ENCODE measurements at regions not wholly inside any gene's neighbourhood (a gene's known extent, or its start where the extent isn't known, plus 50 kb on each side); places are given as distances from the start of the nearest gene placed in this dataset.

DNA sequence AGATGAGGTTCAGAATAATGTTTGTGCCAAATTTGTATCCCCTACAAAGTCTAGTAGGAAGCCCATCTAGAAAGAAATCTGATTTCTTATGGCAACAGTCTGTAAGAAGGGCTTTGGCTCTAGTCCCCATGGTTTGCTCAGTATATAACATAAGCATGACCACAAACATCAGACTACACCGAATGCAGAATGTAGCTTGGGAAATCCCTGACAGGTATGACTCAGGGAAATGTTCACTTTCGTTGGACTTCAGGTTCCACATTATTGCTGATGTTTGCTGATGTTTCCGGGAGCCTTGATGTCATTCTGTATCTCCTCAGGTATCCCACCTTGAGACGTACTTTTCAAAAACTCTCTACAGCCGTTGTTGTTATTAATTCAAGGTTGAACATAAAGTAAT, 304.4 kb upstream of the TGFBR2 start:
- no peak overlapping the region for H3K4me3 ChIP-seq (ENCODE audit: insufficient read depth, low read depth, low read length)
- no peak overlapping the region for H3K27ac ChIP-seq (ENCODE audit: insufficient read depth, low read depth, low read length, poor library complexity, severe bottlenecking)
- whole genome bisulfite sequencing, 2 experiments = 83 to 85% methylated on average over 4 to 5 of the region's 5 CpGs
- H3K36me3 ChIP-seq (ENCODE audit: control insufficient read depth, insufficient read depth, low read length) = no peaks in the 10 kb centered on the region
- H3K4me1 ChIP-seq (ENCODE audit: control insufficient read depth, insufficient read depth, low read length) = no peaks in the 10 kb centered on the region
- H3K9me3 ChIP-seq (ENCODE audit: control insufficient read depth, low read length) = peaks cover 3% of the 10 kb centered on the region
- no peaks in the 10 kb centered on the region for H3K27me3 ChIP-seq (ENCODE audit: control insufficient read depth, insufficient read depth, low read length, poor library complexity, severe bottlenecking)

DNA sequence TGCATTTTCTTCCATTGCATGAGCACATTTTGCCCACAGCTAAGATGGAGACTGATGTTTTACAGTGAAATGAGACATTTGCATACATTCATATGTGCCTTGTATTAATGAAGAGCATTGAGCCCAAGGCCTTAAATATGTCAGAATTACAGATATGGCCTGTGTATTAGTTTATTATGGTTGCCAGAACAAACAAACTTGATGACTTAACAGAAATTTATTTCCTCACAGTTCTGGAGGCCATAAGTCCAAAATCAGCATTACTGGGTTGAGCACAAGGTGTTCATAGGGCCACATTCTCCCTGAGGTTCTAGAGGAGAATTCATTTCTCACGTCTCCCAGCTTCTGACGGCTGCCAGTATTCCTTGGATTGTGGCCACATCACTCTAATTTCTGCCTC, 302.6 kb upstream of the TGFBR2 start:
- Histone ChIP-seq H3K9me3 (ENCODE audit: control insufficient read depth, low read length) (peaks cover 3% of the 10 kb centered on the region), H3K4me1 (ENCODE audit: control insufficient read depth, insufficient read depth, low read length) (no peaks in the 10 kb centered on the region), H3K27ac (ENCODE audit: insufficient read depth, low read depth, low read length, poor library complexity, severe bottlenecking) (no peak overlapping the region), H3K27me3 (ENCODE audit: control insufficient read depth, insufficient read depth, low read length, poor library complexity, severe bottlenecking) (no peaks in the 10 kb centered on the region), H3K4me3 (ENCODE audit: insufficient read depth, low read depth, low read length) (no peak overlapping the region), H3K36me3 (ENCODE audit: control insufficient read depth, insufficient read depth, low read length) (no peaks in the 10 kb centered on the region)
- 90 to 92% methylated on average over 2 of the region's 2 CpGs for WGBS, 2 experiments

DNA sequence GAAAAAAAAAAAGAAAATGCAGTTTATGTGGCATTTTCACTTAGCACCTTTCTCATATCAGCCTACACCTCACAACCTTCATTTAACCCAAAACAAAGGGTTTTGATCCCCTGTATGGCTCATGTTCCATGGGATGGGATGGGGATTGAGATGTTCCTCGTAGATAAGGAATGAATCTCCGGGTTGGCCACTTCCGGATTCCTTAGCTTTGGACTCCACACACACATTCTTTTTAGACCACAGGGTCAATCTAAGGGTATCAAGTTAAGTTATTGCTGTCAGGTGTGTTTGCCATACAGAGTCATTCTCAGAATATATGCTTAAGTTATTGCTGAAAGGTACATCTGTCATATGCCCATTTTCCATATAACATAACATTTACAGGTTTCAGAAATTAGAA, 301.4 kb upstream of the TGFBR2 start:
- Histone ChIP-seq H3K4me1 (ENCODE audit: control insufficient read depth, insufficient read depth, low read length) (no peaks in the 10 kb centered on the region), H3K27ac (ENCODE audit: insufficient read depth, low read depth, low read length, poor library complexity, severe bottlenecking) (no peak overlapping the region), H3K27me3 (ENCODE audit: control insufficient read depth, insufficient read depth, low read length, poor library complexity, severe bottlenecking) (no peaks in the 10 kb centered on the region), H3K36me3 (ENCODE audit: control insufficient read depth, insufficient read depth, low read length) (no peaks in the 10 kb centered on the region), H3K9me3 (ENCODE audit: control insufficient read depth, low read length) (peaks cover 3% of the 10 kb centered on the region), H3K4me3 (ENCODE audit: insufficient read depth, low read depth, low read length) (no peak overlapping the region)
- 95 to 100% methylated on average over 2 to 3 of the region's 3 CpGs for WGBS, 2 experiments

DNA sequence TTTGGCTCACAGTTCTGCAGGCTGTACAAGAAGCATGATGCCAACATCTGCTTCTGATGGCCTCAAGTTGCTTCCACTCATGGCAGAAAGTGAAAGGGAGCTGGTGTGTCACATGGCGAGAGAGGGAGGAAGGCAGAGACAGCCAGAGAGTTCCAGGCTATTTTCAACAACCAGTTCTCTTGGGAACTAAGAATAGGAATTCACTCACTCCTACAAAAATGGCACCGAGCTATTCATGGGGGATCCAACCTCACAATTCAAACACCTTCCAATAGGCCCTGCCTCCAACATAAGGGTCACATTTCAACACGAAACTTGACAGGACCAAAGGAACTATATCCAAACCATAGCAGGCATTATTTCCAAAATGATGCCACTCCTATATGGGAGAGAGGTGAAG, 299.5 kb upstream of the TGFBR2 start:
- 93 to 97% methylated on average over 3 of the region's 3 CpGs for WGBS, 2 experiments
- H3K36me3 ChIP-seq (ENCODE audit: control insufficient read depth, insufficient read depth, low read length) = no peaks in the 10 kb centered on the region
- no peaks in the 10 kb centered on the region for H3K4me1 ChIP-seq (ENCODE audit: control insufficient read depth, insufficient read depth, low read length)
- H3K27me3 ChIP-seq (ENCODE audit: control insufficient read depth, insufficient read depth, low read length, poor library complexity, severe bottlenecking) = no peaks in the 10 kb centered on the region
- peaks cover 3% of the 10 kb centered on the region for H3K9me3 ChIP-seq (ENCODE audit: control insufficient read depth, low read length)
- H3K4me3 ChIP-seq (ENCODE audit: insufficient read depth, low read depth, low read length) = no peak overlapping the region
- H3K27ac ChIP-seq (ENCODE audit: insufficient read depth, low read depth, low read length, poor library complexity, severe bottlenecking) = no peak overlapping the region

DNA sequence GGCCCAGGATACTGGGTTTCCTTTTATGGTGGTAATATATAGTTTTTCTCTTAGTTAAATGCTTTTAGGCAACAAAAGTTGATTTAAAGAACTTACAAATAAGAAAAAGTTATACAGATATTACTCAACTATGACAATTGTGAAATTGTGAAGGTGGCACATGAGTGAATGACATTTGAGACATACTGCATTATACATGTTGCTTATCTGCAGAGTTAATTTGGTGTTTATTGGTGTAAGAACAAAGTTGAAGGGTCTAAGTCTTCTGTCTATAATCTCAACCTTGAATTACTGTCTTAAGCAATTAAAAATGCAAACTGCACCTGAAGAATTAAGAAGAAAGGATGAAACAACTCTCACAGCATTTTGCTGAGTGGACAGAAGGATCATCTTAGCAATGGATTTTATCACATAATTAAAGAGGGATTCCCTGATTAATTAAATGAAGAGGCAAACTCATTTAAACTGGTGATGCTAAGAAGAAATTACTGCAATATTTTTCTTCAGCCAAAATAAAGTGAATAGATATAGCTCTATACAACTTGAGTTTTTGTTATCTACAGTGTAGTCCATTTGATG, 298.9 kb upstream of the TGFBR2 start:
- no peaks in the 10 kb centered on the region for H3K27me3 ChIP-seq (ENCODE audit: control insufficient read depth, insufficient read depth, low read length, poor library complexity, severe bottlenecking)
- H3K4me3 ChIP-seq (ENCODE audit: insufficient read depth, low read depth, low read length) = no peak overlapping the region
- H3K36me3 ChIP-seq (ENCODE audit: control insufficient read depth, insufficient read depth, low read length) = no peaks in the 10 kb centered on the region
- peaks cover 3% of the 10 kb centered on the region for H3K9me3 ChIP-seq (ENCODE audit: control insufficient read depth, low read length)
- no peak overlapping the region for H3K27ac ChIP-seq (ENCODE audit: insufficient read depth, low read depth, low read length, poor library complexity, severe bottlenecking)
- no peaks in the 10 kb centered on the region for H3K4me1 ChIP-seq (ENCODE audit: control insufficient read depth, insufficient read depth, low read length)

DNA sequence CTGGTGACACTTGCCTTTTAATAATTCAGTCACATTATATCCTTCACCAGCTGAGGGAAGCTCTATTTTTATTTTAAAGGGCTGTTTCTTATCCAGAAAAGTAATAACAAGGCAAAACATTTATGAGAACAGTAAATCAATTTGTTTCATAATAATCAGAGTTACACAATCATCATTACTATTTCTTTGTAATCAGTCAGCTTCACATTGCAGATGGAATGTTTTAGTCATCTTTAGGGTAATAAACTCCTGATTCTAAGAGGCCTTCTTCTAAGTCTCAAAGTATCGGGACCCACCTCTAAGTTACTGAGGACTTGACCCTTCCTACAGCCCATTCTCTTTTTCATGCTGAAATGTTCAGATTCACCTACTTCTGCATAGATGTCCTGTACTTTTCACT, 298.3 kb upstream of the TGFBR2 start:
- Histone ChIP-seq H3K9me3 (ENCODE audit: control insufficient read depth, low read length) (peaks cover 3% of the 10 kb centered on the region), H3K4me3 (ENCODE audit: insufficient read depth, low read depth, low read length) (no peak overlapping the region), H3K27ac (ENCODE audit: insufficient read depth, low read depth, low read length, poor library complexity, severe bottlenecking) (no peak overlapping the region), H3K27me3 (ENCODE audit: control insufficient read depth, insufficient read depth, low read length, poor library complexity, severe bottlenecking) (no peaks in the 10 kb centered on the region), H3K36me3 (ENCODE audit: control insufficient read depth, insufficient read depth, low read length) (no peaks in the 10 kb centered on the region), H3K4me1 (ENCODE audit: control insufficient read depth, insufficient read depth, low read length) (no peaks in the 10 kb centered on the region)
- WGBS, 2 experiments = 91 to 92% methylated on average over 1 of the region's 1 CpG

DNA sequence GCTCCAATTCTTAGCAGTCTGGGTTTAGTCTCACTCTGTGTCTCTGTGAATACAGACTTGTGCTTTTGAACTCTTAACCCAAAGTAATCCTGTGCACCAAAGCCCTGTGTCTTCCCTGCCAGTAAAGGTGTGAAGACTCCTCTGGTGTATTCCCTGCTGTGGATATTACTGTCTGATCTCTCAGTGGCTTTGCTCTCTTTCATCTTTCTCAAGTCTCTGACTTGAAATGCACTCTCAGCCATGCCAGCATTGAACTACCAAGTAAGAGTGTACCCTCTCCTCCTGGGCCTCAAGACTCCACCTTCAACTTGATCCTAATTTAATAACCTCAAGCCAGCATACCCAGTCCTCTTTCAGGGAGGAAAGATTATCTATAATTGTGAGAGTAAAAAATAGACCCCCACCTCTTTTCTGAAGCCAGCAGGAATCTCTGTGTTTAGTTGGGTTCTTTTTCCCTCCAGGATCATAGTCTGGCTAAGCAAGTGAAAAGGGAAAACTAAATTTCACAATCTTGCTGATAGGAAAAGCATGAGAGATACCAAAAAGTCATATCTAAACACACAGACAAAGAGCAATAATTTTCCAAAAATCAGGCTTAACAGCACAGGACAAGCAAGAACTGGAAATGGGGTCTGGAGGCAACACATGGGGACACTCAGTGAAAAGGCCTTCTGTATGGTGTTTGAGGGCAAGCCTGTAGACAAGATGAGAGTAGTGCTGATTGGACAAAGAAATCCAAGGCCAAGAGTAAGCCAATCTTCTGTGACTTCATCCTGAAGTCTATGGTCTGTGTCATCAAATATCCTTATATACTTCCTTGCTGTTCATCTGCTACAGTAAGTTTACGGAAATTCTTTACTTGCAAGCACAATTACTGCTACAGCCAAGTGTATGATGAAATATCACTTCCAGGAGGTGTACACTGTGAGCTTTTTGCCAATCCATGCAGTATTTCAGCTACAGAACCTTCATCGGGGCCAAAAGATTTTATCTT, 296.1 kb upstream of the TGFBR2 start:
- Histone ChIP-seq H3K27me3 (ENCODE audit: control insufficient read depth, insufficient read depth, low read length, poor library complexity, severe bottlenecking) (no peaks in the 10 kb centered on the region), H3K27ac (ENCODE audit: insufficient read depth, low read depth, low read length, poor library complexity, severe bottlenecking) (no peak overlapping the region), H3K36me3 (ENCODE audit: control insufficient read depth, insufficient read depth, low read length) (no peaks in the 10 kb centered on the region), H3K4me3 (ENCODE audit: insufficient read depth, low read depth, low read length) (no peak overlapping the region), H3K9me3 (ENCODE audit: control insufficient read depth, low read length) (no peaks in the 10 kb centered on the region), H3K4me1 (ENCODE audit: control insufficient read depth, insufficient read depth, low read length) (no peaks in the 10 kb centered on the region)
- 95% methylated on average over 2 of the region's 2 CpGs for WGBS, 2 experiments

DNA sequence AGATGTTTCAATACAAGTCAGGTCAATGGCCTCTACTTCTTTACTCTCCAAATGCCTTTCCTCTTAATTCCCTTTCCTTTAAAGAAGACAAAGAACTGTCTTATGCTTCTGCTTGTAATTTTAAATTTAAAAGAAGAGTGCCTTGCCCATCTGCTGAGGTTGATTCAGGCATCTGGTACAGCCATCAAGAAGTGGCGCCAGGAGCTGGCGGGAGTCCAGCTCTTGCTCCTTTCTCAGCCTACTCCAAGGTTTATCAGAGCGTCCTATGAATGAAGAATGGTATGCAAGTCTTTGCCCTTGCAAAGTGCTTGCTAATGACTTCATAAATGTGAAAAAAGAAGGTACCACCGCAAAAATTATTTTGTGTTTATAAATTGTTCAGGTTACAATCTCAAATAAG, 294.6 kb upstream of the TGFBR2 start:
- H3K4me1 ChIP-seq (ENCODE audit: control insufficient read depth, insufficient read depth, low read length) = no peaks in the 10 kb centered on the region
- WGBS, 2 experiments = 96 to 100% methylated on average over 4 of the region's 4 CpGs
- no peak overlapping the region for H3K27ac ChIP-seq (ENCODE audit: insufficient read depth, low read depth, low read length, poor library complexity, severe bottlenecking)
- H3K36me3 ChIP-seq (ENCODE audit: control insufficient read depth, insufficient read depth, low read length) = no peaks in the 10 kb centered on the region
- no peaks in the 10 kb centered on the region for H3K9me3 ChIP-seq (ENCODE audit: control insufficient read depth, low read length)
- H3K4me3 ChIP-seq (ENCODE audit: insufficient read depth, low read depth, low read length) = no peak overlapping the region
- H3K27me3 ChIP-seq (ENCODE audit: control insufficient read depth, insufficient read depth, low read length, poor library complexity, severe bottlenecking) = no peaks in the 10 kb centered on the region

DNA sequence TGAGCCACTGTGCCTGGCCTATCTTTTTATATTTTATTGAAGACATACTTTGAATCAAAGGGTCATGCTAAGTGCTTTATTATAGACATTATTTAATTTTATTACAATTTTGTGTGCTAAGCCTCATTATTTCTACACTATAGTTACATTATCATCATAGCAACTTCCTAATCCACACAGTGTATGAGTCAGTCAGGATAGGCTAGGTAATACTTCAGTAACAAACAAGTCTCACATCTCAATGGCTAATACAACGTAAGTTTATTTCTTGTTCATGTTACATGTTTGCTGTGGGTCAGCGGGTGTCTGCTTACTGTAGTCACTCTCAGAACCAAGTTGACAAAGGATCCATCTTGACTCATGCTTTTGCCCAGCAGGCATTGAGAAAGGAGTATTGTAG, 292.6 kb upstream of the TGFBR2 start:
- WGBS, 2 experiments = 95 to 98% methylated on average over 2 of the region's 2 CpGs

DNA sequence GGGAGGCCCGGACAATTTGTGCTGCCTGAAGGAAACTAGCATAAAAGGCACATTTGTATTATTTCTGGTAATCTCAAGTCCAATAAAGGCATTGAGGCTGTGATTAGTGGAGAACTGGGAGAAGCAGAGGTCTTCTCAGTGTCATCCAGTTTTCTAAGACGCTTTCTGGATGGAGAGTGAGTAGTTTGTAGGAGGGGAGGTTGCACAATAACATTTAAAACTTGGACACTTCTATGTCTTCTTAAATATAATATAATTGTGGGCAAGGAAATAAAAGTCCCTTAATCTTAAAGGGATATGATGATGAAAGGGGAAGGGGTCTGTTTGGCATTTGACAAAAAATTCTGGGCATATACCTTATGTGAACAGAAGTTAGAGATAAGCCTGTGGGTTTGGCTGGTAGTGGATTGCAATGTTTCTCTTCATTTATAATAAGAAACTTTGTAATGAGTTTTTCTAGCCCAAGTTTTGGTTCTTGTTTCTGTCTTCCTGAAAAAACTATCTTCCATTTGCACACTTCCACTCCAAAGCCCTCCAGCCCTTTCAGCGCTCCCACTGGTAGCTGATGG, 291.6 kb upstream of the TGFBR2 start:
- H3K27ac ChIP-seq (ENCODE audit: insufficient read depth, low read depth, low read length, poor library complexity, severe bottlenecking) = no peak overlapping the region
- H3K36me3 ChIP-seq (ENCODE audit: control insufficient read depth, insufficient read depth, low read length) = no peaks in the 10 kb centered on the region
- no peaks in the 10 kb centered on the region for H3K9me3 ChIP-seq (ENCODE audit: control insufficient read depth, low read length)
- no peaks in the 10 kb centered on the region for H3K27me3 ChIP-seq (ENCODE audit: control insufficient read depth, insufficient read depth, low read length, poor library complexity, severe bottlenecking)
- H3K4me1 ChIP-seq (ENCODE audit: control insufficient read depth, insufficient read depth, low read length) = no peaks in the 10 kb centered on the region
- no peak overlapping the region for H3K4me3 ChIP-seq (ENCODE audit: insufficient read depth, low read depth, low read length)
- WGBS, 2 experiments = 92 to 100% methylated on average over 2 to 3 of the region's 3 CpGs

More for the DNA sequence above, 292.6 kb upstream of the TGFBR2 start:
- Histone ChIP-seq H3K27me3 (ENCODE audit: control insufficient read depth, insufficient read depth, low read length, poor library complexity, severe bottlenecking) (no peaks in the 10 kb centered on the region), H3K9me3 (ENCODE audit: control insufficient read depth, low read length) (no peaks in the 10 kb centered on the region), H3K27ac (ENCODE audit: insufficient read depth, low read depth, low read length, poor library complexity, severe bottlenecking) (no peak overlapping the region), H3K4me1 (ENCODE audit: control insufficient read depth, insufficient read depth, low read length) (no peaks in the 10 kb centered on the region), H3K36me3 (ENCODE audit: control insufficient read depth, insufficient read depth, low read length) (no peaks in the 10 kb centered on the region), H3K4me3 (ENCODE audit: insufficient read depth, low read depth, low read length) (no peak overlapping the region)
